ENCODE measurements at regions not wholly inside any gene's neighbourhood (a gene's known extent, or its start where the extent isn't known, plus 50 kb on each side); places are given as distances from the start of the nearest gene placed in this dataset.

DNA sequence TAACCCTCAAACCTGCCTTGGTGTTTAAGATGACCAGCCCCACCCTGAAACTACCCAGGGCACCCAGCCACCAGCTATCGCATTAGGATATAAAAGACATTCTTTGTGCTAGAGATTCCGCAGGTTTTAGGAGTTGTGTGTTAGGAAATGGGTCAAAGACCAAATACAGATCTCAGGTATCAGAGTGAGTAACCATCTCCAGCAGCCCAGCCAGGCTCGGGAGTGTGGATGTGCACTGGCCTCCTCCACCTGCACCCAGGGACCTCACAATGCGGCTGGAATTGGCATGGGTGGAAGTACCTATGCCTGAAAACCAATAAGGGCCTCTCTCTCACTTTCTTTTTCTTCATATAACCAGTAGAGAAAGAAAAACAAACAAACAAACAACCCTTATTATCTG lies 51.1 kb upstream of the CST7 start:
- dilution Hi-C loops (cut with MboI; ENCODE audit: extremely low pct_ligation_motif_present, low sequenced_read_pairs), result no loop called here
- Histone ChIP-seq H3K4me2 (ENCODE audit: insufficient read depth, low read length) (no peak overlapping the region), H3K9me1 (replicated peaks; ENCODE audit: control insufficient read depth, extremely low read depth, insufficient read depth, low read length) (no peaks in the 10 kb centered on the region), H3K4me1 (ENCODE audit: control insufficient read depth, extremely low read depth, insufficient read depth, low read length) (no peaks in the 10 kb centered on the region), H3K4me3 (replicated peaks in 1 of 3; ENCODE audit: insufficient read depth in 1 of 3, low read depth in 1 of 3, low read length in 3 of 3) (no peak overlapping the region), H2AFZ (ENCODE audit: low read depth, low read length) (no peak overlapping the region), H3K27me3 (ENCODE audit: control insufficient read depth in 2 of 2, insufficient read depth in 2 of 2, low read length in 2 of 2) (no peaks in the 10 kb centered on the region), H4K20me1 (replicated peaks; ENCODE audit: control insufficient read depth, extremely low read depth, insufficient read depth, low read length) (no peaks in the 10 kb centered on the region), H3K27ac (ENCODE audit: insufficient read depth, low read depth, low read length) (no peak overlapping the region), H3K36me3 (ENCODE audit: control insufficient read depth in 2 of 2, extremely low read depth in 1 of 2, insufficient read depth in 2 of 2, low read length in 2 of 2) (no peaks in the 10 kb centered on the region), H3K9me3 (replicated peaks; ENCODE audit: control insufficient read depth, insufficient read depth, low read length) (no peaks in the 10 kb centered on the region), H3K9ac (replicated peaks; ENCODE audit: extremely low read depth, insufficient read depth, low read length) (no peak overlapping the region), H3K79me2 (ENCODE audit: control insufficient read depth, insufficient read depth, low read length) (no peaks in the 10 kb centered on the region)
- intact Hi-C loops (cut with micrococcal nuclease), result no loop called here
- TF ChIP-seq MYC (IDR thresholded peaks at IDR 0.05; ENCODE audit: low read depth, low read length) (no peak), POLR2A (IDR thresholded peaks at IDR 0.05; ENCODE audit: low read depth, low read length) (no peak), FOS (IDR thresholded peaks at IDR 0.05; ENCODE audit: borderline replicate concordance, insufficient read depth, low read length) (no peak)
- TF ChIP-seq, protein P1, sequence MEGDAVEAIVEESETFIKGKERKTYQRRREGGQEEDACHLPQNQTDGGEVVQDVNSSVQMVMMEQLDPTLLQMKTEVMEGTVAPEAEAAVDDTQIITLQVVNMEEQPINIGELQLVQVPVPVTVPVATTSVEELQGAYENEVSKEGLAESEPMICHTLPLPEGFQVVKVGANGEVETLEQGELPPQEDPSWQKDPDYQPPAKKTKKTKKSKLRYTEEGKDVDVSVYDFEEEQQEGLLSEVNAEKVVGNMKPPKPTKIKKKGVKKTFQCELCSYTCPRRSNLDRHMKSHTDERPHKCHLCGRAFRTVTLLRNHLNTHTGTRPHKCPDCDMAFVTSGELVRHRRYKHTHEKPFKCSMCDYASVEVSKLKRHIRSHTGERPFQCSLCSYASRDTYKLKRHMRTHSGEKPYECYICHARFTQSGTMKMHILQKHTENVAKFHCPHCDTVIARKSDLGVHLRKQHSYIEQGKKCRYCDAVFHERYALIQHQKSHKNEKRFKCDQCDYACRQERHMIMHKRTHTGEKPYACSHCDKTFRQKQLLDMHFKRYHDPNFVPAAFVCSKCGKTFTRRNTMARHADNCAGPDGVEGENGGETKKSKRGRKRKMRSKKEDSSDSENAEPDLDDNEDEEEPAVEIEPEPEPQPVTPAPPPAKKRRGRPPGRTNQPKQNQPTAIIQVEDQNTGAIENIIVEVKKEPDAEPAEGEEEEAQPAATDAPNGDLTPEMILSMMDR (IDR thresholded peaks at IDR 0.05; ENCODE audit: extremely low read depth in 1 of 2, insufficient read depth in 1 of 2, low read depth in 1 of 2, low read length in 2 of 2), result no peak
- TF ChIP-seq, protein P2, sequence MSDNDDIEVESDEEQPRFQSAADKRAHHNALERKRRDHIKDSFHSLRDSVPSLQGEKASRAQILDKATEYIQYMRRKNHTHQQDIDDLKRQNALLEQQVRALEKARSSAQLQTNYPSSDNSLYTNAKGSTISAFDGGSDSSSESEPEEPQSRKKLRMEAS (IDR thresholded peaks at IDR 0.05; ENCODE audit: insufficient read depth, insufficient read length), result no peak
- FAIRE-seq, result no peak
- no TSS peak for BruUV-seq (replicated peaks)
- POLR2A ChIA-PET, result no interaction called here
- CTCF ChIA-PET, result no interaction called here
- DNase-seq (ENCODE audit: low read depth, low spot score), result no peak

DNA sequence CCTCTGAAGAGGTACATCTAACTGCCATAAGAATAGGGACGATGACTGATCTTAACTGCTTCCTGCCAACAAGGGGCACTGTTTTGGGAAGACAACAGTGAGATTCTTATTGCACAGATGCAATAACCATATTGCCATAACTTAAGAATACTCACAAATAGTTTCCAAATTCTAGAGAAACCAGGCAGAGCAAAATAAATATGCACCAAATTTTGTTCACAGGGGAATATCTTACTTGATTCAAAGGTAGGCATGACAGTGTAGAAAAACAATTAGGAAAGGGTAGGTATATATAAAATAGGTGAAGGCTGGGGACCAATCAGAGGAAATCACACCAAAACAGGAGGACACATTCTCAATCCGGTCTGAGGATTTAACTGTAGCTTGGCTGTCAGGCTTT lies 49.9 kb upstream of the CST7 start:
- TF ChIP-seq GATA2 (IDR thresholded peaks at IDR 0.05; ENCODE audit: insufficient read depth, insufficient read length, low read depth, low read length), result no peak
- TF ChIP-seq, protein P1 (IDR thresholded peaks at IDR 0.05; ENCODE audit: extremely low read depth in 1 of 2, insufficient read depth in 1 of 2, low read depth in 1 of 2, low read length in 2 of 2), result no peak
- TF ChIP-seq FOS (IDR thresholded peaks at IDR 0.05; ENCODE audit: borderline replicate concordance, insufficient read depth, low read length), result no peak
- no peak for TF ChIP-seq EZH2 (IDR thresholded peaks at IDR 0.05; ENCODE audit: borderline replicate concordance, low read depth, low read length, severe bottlenecking)
- TF ChIP-seq MYC (IDR thresholded peaks at IDR 0.05; ENCODE audit: low read depth, low read length), result no peak
- TF ChIP-seq JUN (IDR thresholded peaks at IDR 0.05; ENCODE audit: borderline replicate concordance, insufficient read depth, insufficient read length, low read depth), result no peak
- no peak for TF ChIP-seq POLR2A (IDR thresholded peaks at IDR 0.05; ENCODE audit: low read depth, low read length)
- TF ChIP-seq, protein P2 (IDR thresholded peaks at IDR 0.05; ENCODE audit: insufficient read depth, insufficient read length), result no peak
- TF ChIP-seq POLR2AphosphoS5 (IDR thresholded peaks at IDR 0.05; ENCODE audit: insufficient read depth, low read depth, low read length), result no peak
- Histone ChIP-seq H3K9ac (replicated peaks; ENCODE audit: extremely low read depth, insufficient read depth, low read length) (no peak overlapping the region), H3K4me2 (ENCODE audit: insufficient read depth, low read length) (no peak overlapping the region), H3K4me1 (ENCODE audit: control insufficient read depth, extremely low read depth, insufficient read depth, low read length) (no peaks in the 10 kb centered on the region), H3K9me1 (replicated peaks; ENCODE audit: control insufficient read depth, extremely low read depth, insufficient read depth, low read length) (no peaks in the 10 kb centered on the region), H3K27me3 (ENCODE audit: control insufficient read depth in 2 of 2, insufficient read depth in 2 of 2, low read length in 2 of 2) (no peaks in the 10 kb centered on the region), H3K27ac (ENCODE audit: insufficient read depth, low read depth, low read length) (no peak overlapping the region), H3K9me3 (replicated peaks; ENCODE audit: control insufficient read depth, insufficient read depth, low read length) (no peaks in the 10 kb centered on the region), H3K79me2 (ENCODE audit: control insufficient read depth, insufficient read depth, low read length) (no peaks in the 10 kb centered on the region), H3K4me3 (replicated peaks in 1 of 3; ENCODE audit: insufficient read depth in 1 of 3, low read depth in 1 of 3, low read length in 3 of 3) (no peak overlapping the region), H2AFZ (ENCODE audit: low read depth, low read length) (no peak overlapping the region), H3K36me3 (ENCODE audit: control insufficient read depth in 2 of 2, extremely low read depth in 1 of 2, insufficient read depth in 2 of 2, low read length in 2 of 2) (no peaks in the 10 kb centered on the region), H4K20me1 (replicated peaks; ENCODE audit: control insufficient read depth, extremely low read depth, insufficient read depth, low read length) (no peaks in the 10 kb centered on the region)
- CTCF ChIA-PET, result no interaction called here
- FAIRE-seq (no peak), DNase-seq (ENCODE audit: low read depth, low spot score) (no peak)
- dilution Hi-C loops (cut with MboI; ENCODE audit: extremely low pct_ligation_motif_present, low sequenced_read_pairs), result no loop called here
- BruUV-seq (replicated peaks), result no TSS peak
- intact Hi-C loops (cut with micrococcal nuclease), result no loop called here
- POLR2A ChIA-PET, result no interaction called here

All from endothelial cell of umbilical vein (primary cell).